OCI-LY3 (cell line): ENCODE measurements at regions not wholly inside any gene's neighbourhood (a gene's known extent, or its start where the extent isn't known, plus 50 kb on each side); places are given as distances from the start of the nearest gene placed in this dataset.

Experiments
- H2AFZ ChIP-seq: fragments of 200-600, 300-600 bp; shearing (Covaris generic); 2 replicates; pipeline ENCODE4 v1.6.0; 2014; ENCODE audit warnings: antibody characterized with exemption, low read depth, low read length
- H3K27ac ChIP-seq: fragments of 200-600, 300-600 bp; sonication (generic); 2 replicates; pipeline ENCODE4 v1.5.1; 2014; ENCODE audit warnings: mild to moderate bottlenecking, low read length, moderate library complexity, mixed read lengths
- H3K27me3 ChIP-seq: fragments of 200-600, 300-600 bp; sonication (generic); 2 replicates; pipeline ENCODE4 v1.6.1; 2014; ENCODE audit warnings: low read depth, low read length, mixed read lengths
- H3K36me3 ChIP-seq: fragments of 200-600, 300-600 bp; sonication (generic); replicated peaks from 2 replicates; pipeline ENCODE3; 2014; ENCODE audit warnings: low read depth, low read length, mixed read lengths
- H3K4me1 ChIP-seq: fragments of 300-600, 200-600 bp; sonication (generic); 2 replicates; pipeline ENCODE4 v1.6.1; 2014; ENCODE audit warnings: low read length, mixed read lengths
- H3K4me2 ChIP-seq: fragments of 200-600, 300-600 bp; sonication (generic); 2 replicates; pipeline ENCODE4 v1.6.1; 2014; ENCODE audit warnings: low read length, mixed read lengths
- H3K4me3 ChIP-seq: fragments of 300-600, 200-600 bp; sonication (generic); 2 replicates; pipeline ENCODE4 v1.5.1; 2014; ENCODE audit warnings: antibody characterized with exemption, mild to moderate bottlenecking, low read length, moderate library complexity
- H3K79me2 ChIP-seq: fragments of 300-600, 200-600 bp; shearing (Covaris generic); 2 replicates; pipeline ENCODE4 v1.6.1; 2014; ENCODE audit warnings: mild to moderate bottlenecking, low read length, mixed read lengths
- H3K9ac ChIP-seq: fragments of 300-600, 200-600 bp; shearing (Covaris generic); 2 replicates; pipeline ENCODE4 v1.6.0; 2014; ENCODE audit warnings: mild to moderate bottlenecking, low read length, moderate library complexity
- H3K9me3 ChIP-seq: fragments of 200-600, 300-600 bp; shearing (Covaris generic); 2 replicates; pipeline ENCODE4 v1.6.1; 2014; ENCODE audit warnings: low read length, mixed read lengths; ENCODE audit not compliant: insufficient read depth
- H4K20me1 ChIP-seq: fragments of 200-600, 300-600 bp; sonication (generic); 2 replicates; pipeline ENCODE4 v1.6.1; 2016; ENCODE audit warnings: low read length, mixed read lengths; ENCODE audit not compliant: insufficient read depth
- EZH2phosphoT487 ChIP-seq: fragments of 200-600 bp; shearing (Covaris generic); IDR thresholded peaks from 2 replicates; pipeline ENCODE4 v1.6.1; 2018; ENCODE audit warnings: antibody characterized with exemption, mixed run types, low read depth
- TF ChIP-seq, protein P1 (sequence below): fragments of 200-600, 300-600 bp; sonication (generic); IDR thresholded peaks from 2 replicates; pipeline ENCODE4 v1.5.1; 2014; ENCODE audit warnings: antibody characterized with exemption, low read length, low read depth

DNA sequence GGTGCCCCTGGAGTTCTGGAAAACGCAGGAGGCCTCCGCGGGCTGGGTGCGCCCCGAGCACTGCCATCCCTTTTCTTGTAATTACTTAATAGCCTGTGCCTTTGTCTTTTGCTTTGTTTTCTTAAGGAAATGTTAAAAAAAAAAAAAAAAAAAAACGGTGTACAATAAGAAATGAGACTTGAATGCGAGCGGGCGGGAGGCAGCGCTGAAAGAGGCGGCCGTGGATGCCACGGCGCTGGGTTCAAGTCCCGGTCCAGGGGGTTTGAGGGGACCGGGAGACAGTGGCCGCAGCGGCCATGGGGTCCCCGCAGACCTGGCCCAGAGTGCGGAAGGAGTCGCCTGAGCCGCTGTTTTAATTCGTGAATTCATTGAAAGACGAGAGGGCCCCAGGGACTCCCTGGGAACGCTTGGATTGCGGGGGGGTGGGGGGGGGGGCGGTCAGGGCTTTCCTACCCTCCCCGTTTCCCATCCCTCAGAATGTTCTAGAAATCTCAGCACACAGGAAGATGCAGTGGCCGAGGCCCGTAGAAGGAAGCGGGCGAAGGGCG is 349.2 kb upstream of the ARGLU1 start:
- no peaks in the 10 kb centered on the region for H3K9me3 ChIP-seq
- H3K36me3 ChIP-seq, result no peaks in the 10 kb centered on the region
- no peak overlapping the region for H3K4me3 ChIP-seq
- no peaks in the 10 kb centered on the region for H3K4me1 ChIP-seq
- no peak overlapping the region for H2AFZ ChIP-seq
- no peak overlapping the region for H3K27ac ChIP-seq
- no peak for TF ChIP-seq EZH2phosphoT487
- TF ChIP-seq, protein P1, sequence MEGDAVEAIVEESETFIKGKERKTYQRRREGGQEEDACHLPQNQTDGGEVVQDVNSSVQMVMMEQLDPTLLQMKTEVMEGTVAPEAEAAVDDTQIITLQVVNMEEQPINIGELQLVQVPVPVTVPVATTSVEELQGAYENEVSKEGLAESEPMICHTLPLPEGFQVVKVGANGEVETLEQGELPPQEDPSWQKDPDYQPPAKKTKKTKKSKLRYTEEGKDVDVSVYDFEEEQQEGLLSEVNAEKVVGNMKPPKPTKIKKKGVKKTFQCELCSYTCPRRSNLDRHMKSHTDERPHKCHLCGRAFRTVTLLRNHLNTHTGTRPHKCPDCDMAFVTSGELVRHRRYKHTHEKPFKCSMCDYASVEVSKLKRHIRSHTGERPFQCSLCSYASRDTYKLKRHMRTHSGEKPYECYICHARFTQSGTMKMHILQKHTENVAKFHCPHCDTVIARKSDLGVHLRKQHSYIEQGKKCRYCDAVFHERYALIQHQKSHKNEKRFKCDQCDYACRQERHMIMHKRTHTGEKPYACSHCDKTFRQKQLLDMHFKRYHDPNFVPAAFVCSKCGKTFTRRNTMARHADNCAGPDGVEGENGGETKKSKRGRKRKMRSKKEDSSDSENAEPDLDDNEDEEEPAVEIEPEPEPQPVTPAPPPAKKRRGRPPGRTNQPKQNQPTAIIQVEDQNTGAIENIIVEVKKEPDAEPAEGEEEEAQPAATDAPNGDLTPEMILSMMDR, result no peak
- no peaks in the 10 kb centered on the region for H4K20me1 ChIP-seq
- H3K9ac ChIP-seq, result no peak overlapping the region
- no peaks in the 10 kb centered on the region for H3K27me3 ChIP-seq
- no peaks in the 10 kb centered on the region for H3K79me2 ChIP-seq
- H3K4me2 ChIP-seq, result no peak overlapping the region

DNA sequence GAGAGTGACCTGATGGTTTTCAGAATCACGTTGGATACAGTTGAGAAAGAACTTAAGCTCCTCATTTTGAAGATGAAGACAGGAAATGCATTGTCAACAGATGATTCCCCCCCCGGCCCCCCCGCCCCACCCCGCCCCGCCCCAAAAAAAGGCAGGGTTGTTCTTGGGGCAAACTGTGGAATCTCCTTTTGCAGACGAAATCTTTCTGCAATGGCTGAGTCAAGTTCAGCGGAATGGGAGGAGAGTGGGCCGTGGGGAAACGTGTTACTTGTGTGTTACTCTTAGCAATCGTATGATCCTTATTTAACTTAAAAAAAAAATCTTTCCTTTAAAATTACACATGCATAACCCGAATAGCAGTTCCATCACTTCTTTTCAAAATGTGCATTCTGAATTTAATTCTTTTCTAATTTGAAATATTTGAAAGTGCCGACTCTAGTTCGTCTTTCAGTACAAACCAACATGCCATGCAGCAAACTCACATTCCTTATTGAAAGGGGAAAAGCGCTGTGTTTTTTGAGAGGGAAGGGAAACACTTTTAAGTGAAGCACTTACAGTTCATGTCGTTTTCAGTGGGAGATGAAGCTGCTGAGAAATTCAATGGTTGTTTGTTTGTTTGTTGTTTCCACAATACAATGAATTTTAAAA is 348.5 kb upstream of the ARGLU1 start:
- no peaks in the 10 kb centered on the region for H3K9me3 ChIP-seq
- H3K27me3 ChIP-seq, result no peaks in the 10 kb centered on the region
- H3K4me3 ChIP-seq, result no peak overlapping the region
- H3K27ac ChIP-seq, result no peak overlapping the region
- H3K4me1 ChIP-seq, result peaks cover 3% of the 10 kb centered on the region; the same call in 1 of the 2 replicates
- no peak for TF ChIP-seq EZH2phosphoT487
- TF ChIP-seq, protein P1, result no peak
- H4K20me1 ChIP-seq, result no peaks in the 10 kb centered on the region
- no peak overlapping the region for H3K4me2 ChIP-seq
- H3K36me3 ChIP-seq, result no peaks in the 10 kb centered on the region
- no peaks in the 10 kb centered on the region for H3K79me2 ChIP-seq
- no peak overlapping the region for H2AFZ ChIP-seq
- no peak overlapping the region for H3K9ac ChIP-seq

DNA sequence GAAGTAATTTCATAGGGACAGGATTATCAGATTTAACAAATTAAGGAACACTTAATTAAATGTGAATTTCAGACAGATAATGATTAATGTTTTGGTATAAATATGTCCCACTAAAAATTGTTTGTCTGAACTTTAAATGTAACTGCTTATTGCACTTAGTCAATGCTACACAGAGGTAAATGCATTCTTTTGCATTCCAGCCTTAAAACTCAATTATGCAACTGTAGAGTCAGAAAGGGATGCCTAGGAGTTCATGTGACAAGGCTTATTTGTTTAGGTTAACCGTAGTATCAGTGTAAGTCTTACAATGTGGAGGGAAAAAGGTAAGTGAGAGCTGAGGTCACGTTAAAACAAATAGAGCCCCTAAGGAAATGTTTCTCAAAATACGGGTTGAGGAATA is 347.2 kb upstream of the ARGLU1 start:
- H3K27ac ChIP-seq, result no peak overlapping the region
- no peaks in the 10 kb centered on the region for H3K9me3 ChIP-seq
- H3K4me2 ChIP-seq, result no peak overlapping the region
- H2AFZ ChIP-seq, result no peak overlapping the region
- no peaks in the 10 kb centered on the region for H3K79me2 ChIP-seq
- no peak overlapping the region for H3K4me3 ChIP-seq
- H3K27me3 ChIP-seq, result no peaks in the 10 kb centered on the region
- no peaks in the 10 kb centered on the region for H3K36me3 ChIP-seq
- H4K20me1 ChIP-seq, result no peaks in the 10 kb centered on the region
- peaks cover 3% of the 10 kb centered on the region; the same call in 1 of the 2 replicates for H3K4me1 ChIP-seq
- no peak overlapping the region for H3K9ac ChIP-seq
- TF ChIP-seq, protein P1, result no peak
- TF ChIP-seq EZH2phosphoT487, result no peak

DNA sequence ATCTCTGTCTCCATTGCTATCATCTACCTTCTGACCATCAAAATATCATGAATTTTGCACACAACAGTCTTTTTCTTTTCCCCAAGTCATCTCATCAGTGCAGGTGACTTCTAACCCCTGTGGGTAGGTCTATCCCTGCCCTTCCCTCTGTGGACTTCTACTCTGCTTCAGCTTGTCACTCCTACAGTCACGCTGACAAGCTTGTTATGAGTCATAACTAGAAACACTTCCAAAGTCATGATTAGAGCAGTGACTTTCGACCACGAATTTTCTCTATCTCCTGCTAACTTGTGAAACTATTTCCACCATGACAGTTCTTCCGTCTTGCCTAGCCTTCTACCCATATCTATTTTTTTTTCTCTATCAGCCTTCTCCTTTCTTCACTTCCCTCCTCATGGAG is 343.7 kb upstream of the ARGLU1 start:
- Histone ChIP-seq H3K9me3 (no peaks in the 10 kb centered on the region), H4K20me1 (no peaks in the 10 kb centered on the region), H3K27me3 (no peaks in the 10 kb centered on the region), H2AFZ (no peak overlapping the region), H3K9ac (no peak overlapping the region), H3K4me3 (no peak overlapping the region), H3K27ac (no peak overlapping the region), H3K36me3 (no peaks in the 10 kb centered on the region), H3K4me1 (peaks cover 3% of the 10 kb centered on the region; the same call in 1 of the 2 replicates), H3K79me2 (no peaks in the 10 kb centered on the region), H3K4me2 (no peak overlapping the region)
- TF ChIP-seq EZH2phosphoT487, result no peak
- TF ChIP-seq, protein P1, result no peak
